GM18505 (cell line): ENCODE measurements at regions not wholly inside any gene's neighbourhood (a gene's known extent, or its start where the extent isn't known, plus 50 kb on each side); places are given as distances from the start of the nearest gene placed in this dataset.
"Not testable (repeated sequence)": the region's sequence is repeated elsewhere in the genome, so short reads cannot be mapped to it uniquely, and the experiment has no call there.

Experiments used
- ATAC-seq: cut with Tn5 transposase; IDR thresholded peaks from one replicate; pipeline ENCODE4 v1.9.1; 2021; ENCODE audit not compliant: unreplicated experiment
- POLR2A ChIP-seq: IDR thresholded peaks from 4 replicates; pipeline ENCODE4 v1.6.1; 2011; ENCODE audit warnings: borderline replicate concordance; ENCODE audit not compliant: insufficient read depth, insufficient read length; ENCODE audit errors: extremely low read depth

DNA sequence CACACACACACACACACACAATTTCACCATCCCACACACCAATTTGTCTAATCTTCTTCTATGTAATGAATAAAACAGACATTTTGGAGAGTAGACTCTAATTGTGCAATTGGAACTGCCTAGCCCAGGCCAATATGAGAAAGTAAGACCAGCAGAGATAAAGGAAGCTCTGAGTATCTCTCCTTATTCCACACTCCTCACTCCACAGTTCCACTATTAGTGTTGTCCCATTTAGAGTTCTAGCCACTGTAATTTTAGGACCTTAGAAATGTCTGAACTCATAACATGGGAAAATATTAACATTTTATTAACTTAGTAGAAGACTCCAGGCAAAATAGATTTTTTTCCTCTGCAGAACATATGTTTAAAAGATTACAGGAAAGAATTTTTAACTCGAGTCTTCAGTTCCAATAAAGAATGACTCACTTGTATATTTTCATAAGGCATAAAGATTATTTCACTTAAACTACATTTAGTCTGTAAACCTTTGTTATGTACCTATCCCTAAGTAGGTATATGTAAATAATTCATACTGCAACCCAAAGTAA, 297.6 kb upstream of the INTU start:
- TF ChIP-seq POLR2A = no peak
- ATAC-seq = no peak

DNA sequence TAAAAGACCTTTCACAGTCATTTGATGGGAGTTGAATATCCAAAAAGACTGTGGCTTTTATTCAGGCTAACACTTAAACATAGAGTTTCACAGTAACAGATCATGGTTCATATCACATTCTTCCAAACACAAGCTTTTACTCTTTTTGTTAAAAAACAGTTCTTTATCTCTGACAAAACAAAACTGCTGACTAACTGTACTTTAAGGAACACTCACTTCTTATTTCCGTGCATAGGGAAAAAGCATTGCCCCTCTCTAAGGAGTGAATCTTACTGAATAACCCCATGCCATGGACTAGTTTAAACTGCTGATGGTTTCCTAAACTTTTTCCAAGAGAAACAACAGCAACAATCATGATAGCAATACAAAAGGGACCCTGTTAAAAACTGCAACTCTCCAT, 297.0 kb upstream of the INTU start:
- no peak for TF ChIP-seq POLR2A
- no peak for ATAC-seq

DNA sequence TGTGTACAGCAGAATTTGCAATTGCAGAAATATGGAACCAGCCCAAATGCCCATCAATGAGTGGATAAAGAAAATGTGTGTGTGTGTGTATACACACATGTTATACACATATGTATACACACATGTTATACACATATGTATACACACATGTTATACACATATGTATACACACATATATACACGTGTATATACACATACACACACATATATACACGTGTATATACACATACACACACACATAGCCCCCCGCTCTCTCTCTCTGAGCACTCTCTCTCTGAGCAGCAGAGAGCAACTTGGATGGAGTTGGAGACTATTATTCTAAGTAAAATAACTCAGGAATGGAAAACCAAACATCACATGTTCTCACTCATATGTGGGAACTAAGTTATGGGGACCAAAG, 289.6 kb upstream of the INTU start:
- not testable (repeated sequence) for ATAC-seq

DNA sequence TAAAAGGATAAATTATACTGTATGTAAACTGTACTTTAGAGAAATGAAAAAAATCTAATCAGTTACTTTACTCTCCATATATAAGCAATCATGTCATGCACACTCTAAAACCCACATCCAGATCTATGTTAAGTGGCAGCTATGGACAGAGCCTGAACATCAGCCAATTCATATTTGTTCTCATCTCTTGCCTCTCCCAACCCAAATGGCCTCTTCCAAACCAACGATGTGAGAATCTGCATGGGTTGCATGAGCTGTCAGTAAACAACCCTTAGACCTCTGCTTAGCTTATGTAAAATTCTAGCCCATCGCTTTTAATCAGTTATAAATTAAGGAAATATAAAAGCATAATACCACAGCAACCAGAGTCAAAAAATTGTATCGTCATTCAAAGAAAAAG, 288.7 kb upstream of the INTU start:
- no peak for TF ChIP-seq POLR2A
- no peak for ATAC-seq

DNA sequence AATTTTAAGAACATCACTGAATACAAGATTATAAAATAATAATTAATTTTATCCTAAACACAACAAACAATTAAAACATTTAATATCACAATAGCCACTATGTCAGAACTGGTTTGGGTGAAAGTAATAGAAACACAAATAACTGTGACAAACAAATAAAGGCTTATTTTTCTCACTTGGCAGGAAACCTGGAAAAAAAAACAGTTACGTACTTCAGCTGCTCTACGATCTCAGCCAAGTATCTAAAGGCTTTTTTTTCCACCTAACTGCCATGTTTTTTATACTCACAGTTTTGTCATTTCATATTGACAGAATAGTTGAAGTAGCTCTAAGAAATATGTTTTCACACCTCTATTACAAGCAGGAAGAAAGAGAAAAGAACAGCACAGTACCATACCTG, 284.8 kb upstream of the INTU start:
- no peak for ATAC-seq
- no peak for TF ChIP-seq POLR2A

DNA sequence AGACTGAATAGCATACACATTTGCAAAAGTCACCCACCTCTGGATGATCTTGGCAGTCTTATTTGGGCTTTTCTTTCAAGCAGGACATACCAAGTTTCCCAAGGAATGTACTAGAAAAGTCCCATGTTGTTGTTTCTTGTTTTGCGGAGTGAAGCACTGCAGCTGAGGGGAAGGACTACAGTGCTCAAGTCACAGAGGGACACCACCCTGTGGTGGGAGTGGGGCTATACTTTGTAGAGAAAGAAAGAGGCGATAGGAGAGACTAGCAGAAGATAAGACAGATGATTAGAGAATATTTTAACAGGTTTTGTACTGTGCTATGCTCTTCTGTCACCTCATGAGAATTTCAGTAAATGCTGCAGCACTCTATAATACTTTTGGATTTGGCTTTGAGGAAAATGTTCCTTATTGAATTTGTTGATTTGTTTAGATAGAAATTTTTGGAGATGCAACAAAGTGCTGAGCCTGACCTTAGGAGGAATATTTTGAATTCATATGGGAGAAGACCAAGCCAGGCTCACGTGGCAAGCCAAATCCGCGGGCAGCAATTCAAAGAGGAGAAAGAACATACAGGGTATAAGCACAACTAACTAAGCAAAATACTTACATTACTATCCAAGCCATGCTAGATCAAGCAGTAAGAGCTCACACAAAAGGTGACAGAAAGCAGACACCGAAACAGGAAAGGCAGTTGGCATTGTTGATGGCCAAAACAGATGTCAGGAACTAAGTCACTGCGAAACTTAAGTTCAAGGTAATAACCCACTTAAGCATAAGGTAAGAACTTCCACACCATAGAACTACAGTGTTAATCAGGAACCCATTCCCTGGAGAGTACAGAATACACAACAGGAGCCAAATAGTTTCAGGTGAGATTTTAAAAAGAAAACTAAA, 280.3 kb upstream of the INTU start:
- no peak for ATAC-seq
- no peak for TF ChIP-seq POLR2A

DNA sequence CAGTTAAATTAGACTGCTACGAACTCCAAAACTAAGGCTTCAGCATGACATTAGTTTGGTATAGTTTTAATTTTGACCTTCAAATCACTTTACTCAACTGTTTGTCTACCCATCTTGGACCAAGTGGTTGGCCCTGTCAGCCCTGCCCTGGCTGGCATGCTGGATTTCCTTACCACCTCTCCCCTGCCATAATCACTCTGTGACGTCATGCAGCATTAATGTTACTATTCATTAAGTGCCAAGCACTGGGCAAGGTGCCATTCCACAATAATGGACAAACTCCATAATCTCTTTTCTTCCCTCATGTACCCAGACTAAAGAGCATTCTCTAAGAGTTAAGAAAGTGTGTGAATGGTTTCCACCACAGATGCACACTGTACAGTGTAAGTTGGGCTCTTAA, 277.0 kb upstream of the INTU start:
- ATAC-seq = no peak
- no peak for TF ChIP-seq POLR2A

DNA sequence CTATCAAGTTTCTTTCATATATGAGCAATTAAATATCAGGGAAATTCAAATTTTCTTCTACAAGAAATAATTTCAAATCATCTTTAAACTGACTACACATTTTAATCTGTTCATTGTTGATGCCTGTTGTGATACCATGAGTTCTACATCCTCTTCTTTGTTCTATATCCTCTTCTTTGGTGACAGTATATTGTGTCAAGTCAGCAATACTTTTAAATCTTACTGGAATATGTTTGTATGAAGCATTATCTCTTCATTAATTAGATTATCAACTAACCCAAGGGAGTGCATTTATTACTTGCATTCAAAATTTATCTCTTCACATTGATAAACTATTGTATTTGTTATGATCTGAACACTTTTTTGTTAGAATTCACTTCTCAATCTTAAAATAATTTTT, 275.0 kb upstream of the INTU start:
- TF ChIP-seq POLR2A = no peak
- no peak for ATAC-seq

DNA sequence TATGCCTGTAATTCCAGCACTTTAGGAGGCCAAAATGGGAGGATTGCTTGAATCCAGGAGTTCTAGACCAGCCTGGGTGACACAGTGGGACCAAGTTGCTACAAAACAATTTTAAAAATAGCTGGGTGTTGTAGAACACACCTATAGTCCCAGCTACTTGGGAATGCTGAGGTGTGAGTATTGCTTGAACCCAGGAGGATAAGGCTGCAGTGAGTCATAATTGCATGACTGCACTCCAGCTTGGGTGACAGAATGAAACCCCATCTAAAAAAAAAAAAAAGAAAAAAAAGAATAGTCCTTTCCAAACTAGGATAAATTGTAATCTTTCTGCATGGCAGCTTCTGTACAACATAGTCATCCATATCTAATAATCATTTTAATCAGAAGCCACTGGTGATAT, 270.1 kb upstream of the INTU start:
- no peak for ATAC-seq
- no peak for TF ChIP-seq POLR2A

DNA sequence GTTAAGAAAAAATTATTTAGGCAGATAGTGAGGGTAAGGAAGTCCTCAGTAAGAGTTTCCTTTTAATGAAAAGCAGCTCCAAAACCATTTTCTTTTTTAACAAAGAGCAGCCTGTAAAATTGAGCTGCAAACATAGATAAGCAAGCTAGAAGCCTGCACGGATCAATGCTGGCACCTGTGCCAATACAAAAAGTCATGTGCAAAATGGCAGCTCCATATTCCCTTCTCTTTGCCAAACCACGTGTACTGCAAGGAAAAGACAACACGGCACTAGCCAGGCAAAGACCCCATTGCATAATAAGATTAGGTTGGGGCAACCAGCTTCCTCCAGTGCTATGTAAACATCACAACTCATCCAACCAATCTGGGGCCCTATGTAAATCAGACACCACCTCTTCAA, 268.4 kb upstream of the INTU start:
- no peak for TF ChIP-seq POLR2A
- no peak for ATAC-seq

DNA sequence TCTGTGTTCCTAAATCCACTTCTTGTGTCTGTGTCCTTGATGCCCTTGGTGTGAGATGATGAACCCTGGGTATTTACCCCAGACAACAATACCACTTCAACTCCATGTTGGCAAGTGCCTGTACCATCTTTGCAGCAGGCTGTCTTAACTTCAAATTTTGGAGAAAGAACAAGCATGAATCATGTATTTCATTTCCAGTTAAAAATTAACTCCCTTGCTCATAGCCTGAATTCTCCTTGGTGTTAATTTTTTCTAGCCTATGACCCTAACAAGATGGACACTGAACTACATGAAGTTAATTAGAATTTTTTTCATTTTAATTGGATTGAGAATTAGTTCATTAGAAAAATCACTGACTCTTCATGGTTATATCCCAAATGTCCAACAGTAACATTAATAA, 267.8 kb upstream of the INTU start:
- no peak for TF ChIP-seq POLR2A

DNA sequence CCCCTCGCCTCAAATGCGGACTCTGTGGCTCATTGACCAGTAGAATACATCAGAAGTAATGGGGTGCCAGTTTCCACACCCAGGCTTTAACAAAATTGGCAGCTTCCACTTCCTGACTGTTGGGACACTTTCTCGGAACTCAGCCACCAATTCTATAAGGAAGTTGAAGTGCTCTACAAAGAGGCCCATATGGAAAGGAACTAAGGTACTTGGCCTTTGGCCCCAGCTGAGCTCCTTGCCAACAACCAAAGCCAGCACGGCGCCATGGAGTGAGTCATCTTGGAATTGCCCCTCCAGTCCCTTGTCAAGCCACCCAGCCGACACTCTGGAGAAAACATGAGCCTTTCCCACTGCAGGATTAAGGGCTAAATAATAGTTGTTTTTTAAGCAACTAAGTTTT, 262.2 kb upstream of the INTU start:
- no peak for TF ChIP-seq POLR2A
- ATAC-seq = no peak

More for the DNA sequence above, 267.8 kb upstream of the INTU start:
- ATAC-seq = no peak

DNA sequence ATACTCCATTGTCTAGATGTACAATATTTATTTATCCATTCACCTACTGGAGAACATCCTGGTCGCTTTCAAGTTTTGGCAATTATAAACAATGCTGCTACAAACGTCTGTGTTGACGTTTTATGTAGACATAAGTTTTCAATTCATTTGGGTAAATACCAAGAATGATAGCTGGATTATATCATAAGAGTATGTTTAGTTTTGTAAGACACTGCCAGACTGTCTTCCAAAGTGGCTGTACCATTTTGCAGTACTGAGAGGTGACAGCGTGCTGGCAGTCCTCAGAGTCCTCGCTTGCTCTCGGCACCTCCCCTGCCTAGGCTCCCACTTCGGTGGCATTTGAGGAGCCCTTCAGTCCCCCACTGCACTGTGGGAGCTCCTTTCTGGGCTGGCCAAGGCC, 253.3 kb upstream of the INTU start:
- TF ChIP-seq POLR2A = no peak
- no peak for ATAC-seq

DNA sequence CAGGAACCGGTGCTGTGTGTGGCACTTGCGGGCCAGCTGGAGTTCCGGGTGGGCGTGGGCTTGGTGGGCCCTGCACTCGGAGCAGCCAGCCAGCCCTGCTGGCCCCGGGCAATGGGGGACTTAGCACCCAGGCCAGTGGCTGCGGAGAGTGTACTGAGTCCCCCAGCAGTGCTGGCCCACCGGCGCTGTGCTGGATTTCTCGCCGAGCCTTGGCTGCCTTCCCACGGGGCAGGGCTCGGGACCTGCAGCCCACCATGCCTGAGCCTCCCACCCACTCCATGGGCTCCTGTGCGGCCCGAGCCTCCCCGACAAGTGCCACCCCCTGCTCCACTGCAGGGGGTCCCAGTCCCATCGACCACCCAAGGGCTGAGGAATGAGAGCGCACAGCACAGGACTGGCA, 252.8 kb upstream of the INTU start:
- not testable (repeated sequence) for ATAC-seq

DNA sequence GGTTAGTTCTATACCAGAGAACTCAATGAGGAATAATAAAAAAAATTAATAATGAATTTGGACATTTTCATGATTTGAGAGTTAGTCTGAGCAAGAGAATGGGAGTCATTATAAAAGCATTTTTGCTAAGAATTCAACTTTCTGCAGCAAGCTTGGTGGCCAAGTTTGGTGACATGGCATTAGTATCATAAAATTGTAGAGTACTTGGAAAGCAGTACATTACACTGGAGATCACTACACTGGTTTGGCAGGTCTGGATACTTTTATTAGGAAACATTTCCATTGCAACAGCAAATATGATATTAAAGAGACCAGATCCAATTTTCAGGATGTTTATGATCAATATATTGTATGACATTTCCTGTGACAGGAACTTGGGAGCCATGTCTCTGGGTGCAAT, 249.1 kb upstream of the INTU start:
- no peak for TF ChIP-seq POLR2A
- no peak for ATAC-seq
